H1 (cell line): ENCODE measurements at regions not wholly inside any gene's neighbourhood (a gene's known extent, or its start where the extent isn't known, plus 50 kb on each side); places are given as distances from the start of the nearest gene placed in this dataset.

Source experiments
- CTCF ChIA-PET: fragments of 300-600 bp; sonication (Branson Sonifier 250); formaldehyde crosslinking; loops from one replicate; lab custom pipeline; 2021; ENCODE audit not compliant: partially characterized antibody; lab: Charles Lee
- POLR2A ChIA-PET: fragments of 300-600 bp; sonication (Branson Sonifier 250); formaldehyde crosslinking; loops from one replicate; lab custom pipeline; 2021; ENCODE audit warnings: inconsistent platforms; ENCODE audit not compliant: partially characterized antibody; lab: Charles Lee
- DNase-seq, 2 experiments: peaks; one replicate each; pipeline versions ENCODE4 v3.0.0 to v3.0.0-alpha.2; 2010 to 2022; ENCODE audit warnings: low spot score in 2 of 2, low read depth in 1 of 2, mixed read lengths in 1 of 2
- FAIRE-seq: peaks from 2 replicates; lab custom pipeline; 2011; peaks lifted over from hg19 to GRCh38; lab: Jason Lieb, UNC
- H2AFZ ChIP-seq: 2 replicates; pipeline ENCODE4 v1.8.1; 2012; ENCODE audit warnings: low read length, inconsistent platforms
- H2AK5ac ChIP-seq: 2 replicates; pipeline ENCODE4 v1.6.1; 2013; ENCODE audit warnings: low read depth, low read length
- H2BK120ac ChIP-seq: replicated peaks from 2 replicates; pipeline ENCODE3; 2013; ENCODE audit warnings: low read depth, low read length, inconsistent platforms
- H2BK12ac ChIP-seq: 2 replicates; pipeline ENCODE4 v1.6.1; 2013; ENCODE audit warnings: low read depth, low read length
- H2BK15ac ChIP-seq: 2 replicates; pipeline ENCODE4 v1.6.1; 2013; ENCODE audit warnings: low read length
- H2BK20ac ChIP-seq: 2 replicates; pipeline ENCODE4 v1.6.1; 2013; ENCODE audit warnings: low read length
- H2BK5ac ChIP-seq: 2 replicates; pipeline ENCODE4 v1.6.1; 2013; ENCODE audit warnings: low read depth, low read length
- H3K14ac ChIP-seq: 2 replicates; pipeline ENCODE4 v1.6.1; 2013; ENCODE audit warnings: inconsistent platforms; ENCODE audit not compliant: insufficient read length
- H3K18ac ChIP-seq: 2 replicates; pipeline ENCODE4 v1.6.1; 2013; ENCODE audit warnings: low read length; ENCODE audit errors: extremely low read depth
- H3K23ac ChIP-seq: 2 replicates; pipeline ENCODE4 v1.6.1; 2013; ENCODE audit warnings: inconsistent platforms; ENCODE audit not compliant: insufficient read length
- H3K23me2 ChIP-seq: 2 replicates; pipeline ENCODE4 v1.6.1; 2013; ENCODE audit warnings: low read depth, low read length
- H3K27ac ChIP-seq: 2 replicates; pipeline ENCODE4 v1.6.1; 2011; ENCODE audit warnings: low read depth, low read length, inconsistent platforms
- H3K27me3 ChIP-seq, 4 experiments: replicated peaks in 1 of 4; 1 replicate in 1 of 4; 2 replicates in 3 of 4; pipeline versions ENCODE4 v1.6.1 to v1.8.1; 2011 to 2013; ENCODE audit warnings: low read length in 3 of 4, mild to moderate bottlenecking in 3 of 4, inconsistent platforms in 2 of 4, mixed read lengths in 2 of 4, moderate library complexity in 1 of 4; ENCODE audit not compliant: control insufficient read depth in 3 of 4, insufficient read depth in 3 of 4; ENCODE audit errors: extremely low read depth in 1 of 4
- H3K36me3 ChIP-seq, 4 experiments: 2 replicates each; pipeline versions ENCODE4 v1.6.1 to v1.8.1; 2011 to 2013; ENCODE audit warnings: mild to moderate bottlenecking in 4 of 4, low read length in 3 of 4, moderate library complexity in 2 of 4, control low read depth in 1 of 4, inconsistent platforms in 1 of 4; ENCODE audit not compliant: insufficient read depth in 4 of 4, control insufficient read depth in 2 of 4
- H3K4ac ChIP-seq: replicated peaks from 2 replicates; pipeline ENCODE3; 2013; ENCODE audit warnings: low read length, low read depth, mixed read lengths, inconsistent platforms; ENCODE audit not compliant: insufficient read length
- H3K4me1 ChIP-seq, 4 experiments: replicated peaks in 1 of 4; 1 replicate in 1 of 4; 2 replicates in 3 of 4; pipeline versions ENCODE4 v1.6.1 to v1.8.1; 2011 to 2013; ENCODE audit warnings: low read length in 3 of 4, inconsistent platforms in 2 of 4, mixed read lengths in 1 of 4; ENCODE audit not compliant: insufficient read depth in 4 of 4, control insufficient read depth in 3 of 4
- H3K4me2 ChIP-seq, 2 experiments: 2 replicates each; pipeline versions ENCODE4 v1.6.1 to v1.8.1; 2011 to 2013; ENCODE audit warnings: low read depth in 2 of 2, low read length in 2 of 2, control low read depth in 1 of 2, inconsistent platforms in 1 of 2, mild to moderate bottlenecking in 1 of 2; ENCODE audit not compliant: insufficient read depth in 1 of 2
- H3K4me3 ChIP-seq, 4 experiments: fragments of 200-600, 300-600 bp in 1 of 4; sonication (generic), shearing (Covaris generic), sonication (Bioruptor Twin) in 1 of 4; 2 replicates each; pipeline versions ENCODE4 v1.5.1 to v1.8.1; 2011 to 2016; ENCODE audit warnings: low read length in 4 of 4, low read depth in 3 of 4, control low read depth in 2 of 4, inconsistent platforms in 2 of 4, mild to moderate bottlenecking in 2 of 4, mixed read lengths in 1 of 4, moderate library complexity in 1 of 4; ENCODE audit not compliant: insufficient read depth in 2 of 4; ENCODE audit errors: extremely low read depth in 1 of 4
- H3K56ac ChIP-seq: replicated peaks from 2 replicates; pipeline ENCODE3; 2013; ENCODE audit warnings: low read depth, mild to moderate bottlenecking, mixed read lengths, low read length, inconsistent platforms; ENCODE audit not compliant: insufficient read length
- H3K79me1 ChIP-seq: 2 replicates; pipeline ENCODE4 v1.6.1; 2013; ENCODE audit warnings: low read depth, low read length, control low read depth
- H3K79me2 ChIP-seq, 2 experiments: 2 replicates each; pipeline versions ENCODE4 v1.6.1 to v1.8.1; 2012 to 2013; ENCODE audit warnings: low read length in 2 of 2, mild to moderate bottlenecking in 2 of 2, inconsistent platforms in 1 of 2; ENCODE audit not compliant: insufficient read depth in 2 of 2, control insufficient read depth in 1 of 2
- H3K9ac ChIP-seq, 4 experiments: replicated peaks in 1 of 4; 1 replicate in 1 of 4; 2 replicates in 3 of 4; pipeline versions ENCODE4 v1.6.1 to v1.8.1; 2011 to 2013; ENCODE audit warnings: low read depth in 3 of 4, low read length in 3 of 4, control low read depth in 2 of 4, mild to moderate bottlenecking in 2 of 4, moderate library complexity in 2 of 4, inconsistent platforms in 1 of 4; ENCODE audit errors: extremely low read depth in 1 of 4
- H3K9me3 ChIP-seq, 2 experiments: 2 replicates each; pipeline versions ENCODE4 v1.6.1 to v1.8.1; 2012 to 2013; ENCODE audit warnings: mild to moderate bottlenecking in 2 of 2, moderate library complexity in 2 of 2, control low read depth in 1 of 2, inconsistent platforms in 1 of 2, low read depth in 1 of 2, low read length in 1 of 2, mixed read lengths in 1 of 2; ENCODE audit not compliant: insufficient read depth in 2 of 2
- H4K20me1 ChIP-seq, 2 experiments: replicated peaks in 1 of 2; 2 replicates each; pipeline versions ENCODE3 to v1.8.1; 2011 to 2013; ENCODE audit warnings: inconsistent platforms in 2 of 2, low read length in 2 of 2, mild to moderate bottlenecking in 1 of 2; ENCODE audit not compliant: insufficient read depth in 2 of 2, control insufficient read depth in 1 of 2
- H4K5ac ChIP-seq: 2 replicates; pipeline ENCODE4 v1.6.1; 2013; ENCODE audit warnings: low read length, low read depth, mixed read lengths, inconsistent platforms; ENCODE audit not compliant: insufficient read length
- H4K8ac ChIP-seq: 2 replicates; pipeline ENCODE4 v1.8.0; 2013; ENCODE audit warnings: mild to moderate bottlenecking, moderate library complexity, low read length, inconsistent platforms; ENCODE audit not compliant: insufficient read depth; ENCODE audit errors: extremely low read depth
- H4K91ac ChIP-seq: replicated peaks from 2 replicates; pipeline ENCODE3; 2013; ENCODE audit warnings: low read length, mixed read lengths, inconsistent platforms; ENCODE audit not compliant: insufficient read length
- BACH1 ChIP-seq: IDR thresholded peaks from 2 replicates; pipeline ENCODE4 v1.6.1; 2012; ENCODE audit warnings: low read length, improper control_type of control experiment
- BCL11A ChIP-seq, 2 experiments: IDR thresholded peaks; one replicate each; pipeline ENCODE4 v1.6.1; 2011; ENCODE audit warnings: low read depth in 2 of 2, low read length in 2 of 2, mild to moderate bottlenecking in 2 of 2
- BRCA1 ChIP-seq: IDR thresholded peaks from 2 replicates; pipeline ENCODE4 v1.6.1; 2012; ENCODE audit warnings: low read depth, low read length, improper control_type of control experiment
- CBX8 ChIP-seq: fragments of 300-800, 300-1000 bp; sonication (generic); IDR thresholded peaks from 2 replicates; pipeline ENCODE4 v1.7.1; 2016; ENCODE audit warnings: low read depth, low read length, borderline replicate concordance
- CTBP2 ChIP-seq: IDR thresholded peaks from 2 replicates; pipeline ENCODE4 v1.7.0; 2011; ENCODE audit warnings: borderline replicate concordance, mild to moderate bottlenecking, moderate library complexity, mixed read lengths, low read length; ENCODE audit not compliant: insufficient read depth, insufficient read length
- FOSL1 ChIP-seq: IDR thresholded peaks from 2 replicates; pipeline ENCODE4 v1.6.1; 2011; ENCODE audit warnings: mild to moderate bottlenecking, low read depth, low read length, moderate library complexity; ENCODE audit not compliant: insufficient read depth
- GTF2F1 ChIP-seq: IDR thresholded peaks from 2 replicates; pipeline ENCODE4 v1.6.1; 2012; ENCODE audit warnings: low read depth, low read length, improper control_type of control experiment, borderline replicate concordance
- JUN ChIP-seq: IDR thresholded peaks from 2 replicates; pipeline ENCODE4 v1.6.1; 2011; ENCODE audit warnings: low read depth, mild to moderate bottlenecking, improper control_type of control experiment, low read length
- KDM4A ChIP-seq: IDR thresholded peaks from one replicate; pipeline ENCODE4 v1.7.1; 2012; ENCODE audit warnings: low read depth, mild to moderate bottlenecking, moderate library complexity, low read length, inconsistent platforms; ENCODE audit not compliant: severe bottlenecking
- NANOG ChIP-seq: IDR thresholded peaks from 2 replicates; pipeline ENCODE4 v1.6.1; 2011; ENCODE audit warnings: low read length, low read depth, mild to moderate bottlenecking, inconsistent platforms; ENCODE audit not compliant: insufficient read depth, poor library complexity, severe bottlenecking
- PHF8 ChIP-seq: fragments of 200-600 bp; sonication (generic); conservative IDR thresholded peaks from 2 replicates; pipeline ENCODE4 v1.7.1; 2012; ENCODE audit warnings: low read depth, mild to moderate bottlenecking, inconsistent platforms, low read length, moderate library complexity
- POLR2A ChIP-seq, 2 experiments: IDR thresholded peaks; 1 replicate in 1 of 2; 2 replicates in 1 of 2; pipeline ENCODE4 v1.6.1; 2011; ENCODE audit warnings: low read depth in 2 of 2, low read length in 2 of 2, mild to moderate bottlenecking in 2 of 2; ENCODE audit errors: control extremely low read depth in 1 of 2
- POU5F1 ChIP-seq: IDR thresholded peaks from 2 replicates; pipeline ENCODE4 v1.6.1; 2011; ENCODE audit warnings: low read depth, mild to moderate bottlenecking, low read length, moderate library complexity
- SAP30 ChIP-seq: fragments of 300-600 bp; sonication (generic); IDR thresholded peaks from 2 replicates; pipeline ENCODE4 v1.7.1; 2012; ENCODE audit warnings: low read length, moderate library complexity, mild to moderate bottlenecking, inconsistent platforms; ENCODE audit not compliant: insufficient read depth, insufficient replicate concordance
- SUZ12 ChIP-seq: fragments of 200-600 bp; sonication (generic); IDR thresholded peaks from 2 replicates; pipeline ENCODE4 v1.6.1; 2012; ENCODE audit warnings: mild to moderate bottlenecking, inconsistent platforms, low read length, moderate library complexity, mixed read lengths
- WGBS, 2 experiments: shearing (Covaris generic) in 1 of 2; methylation state at CpG; one replicate each; pipeline versions ENCODE4 v1.1.6 to v1.1.7; 2013 to 2015; ENCODE audit warnings: low lambda C conversion rate in 2 of 2, mixed read lengths in 2 of 2, inconsistent platforms in 1 of 2, low coverage in 1 of 2, missing lambda C conversion rate in 1 of 2; ENCODE audit not compliant: insufficient replicate concordance in 2 of 2, insufficient coverage in 1 of 2, insufficient read length in 1 of 2; ENCODE audit errors: extremely low coverage in 1 of 2, missing lambda C conversion rate in 1 of 2; 5-methylcytosine and 5-hydroxymethylcytosine counted together

- H3K18ac ChIP-seq: no peak overlapping the region
- H3K27ac ChIP-seq: no peak overlapping the region
- POLR2A ChIA-PET: no interaction called here
- H3K27me3 ChIP-seq: no peaks in the 10 kb centered on the region
- H4K20me1 ChIP-seq: no peaks in the 10 kb centered on the region
- H2BK12ac ChIP-seq: no peak overlapping the region
- no peak overlapping the region for H3K14ac ChIP-seq
- no peak overlapping the region for H2AFZ ChIP-seq
- no peak overlapping the region for H2BK5ac ChIP-seq
- no peak overlapping the region for H3K23ac ChIP-seq
- no peaks in the 10 kb centered on the region for H3K36me3 ChIP-seq
- no peak overlapping the region for H4K5ac ChIP-seq
- H3K4me1 ChIP-seq: peaks cover 0 to 3% (median 1%) of the 10 kb centered on the region in 4 experiments; a peak in 3 of 7 replicates
- WGBS, 2 experiments: 86% methylated on average over 1 of the region's 1 CpG; no CpG with 5 or more reads in 1 of the 2 experiments
- H4K8ac ChIP-seq: no peak overlapping the region
- no peak overlapping the region for H3K9ac ChIP-seq
- no peaks in the 10 kb centered on the region for H3K79me1 ChIP-seq
- H2BK20ac ChIP-seq: no peak overlapping the region
- CTCF ChIA-PET: no interaction called here
- no peak for FAIRE-seq
- H2BK120ac ChIP-seq: no peak overlapping the region
- no peaks in the 10 kb centered on the region; the same call in 1 of the 2 replicates for H3K23me2 ChIP-seq
- H3K4me3 ChIP-seq: no peak overlapping the region
- no peak for DNase-seq
- H2BK15ac ChIP-seq: no peak overlapping the region
- no peak overlapping the region for H3K4ac ChIP-seq
- H3K4me2 ChIP-seq: no peak overlapping the region
- no peak overlapping the region for H2AK5ac ChIP-seq
- no peak overlapping the region for H3K56ac ChIP-seq
- no peak overlapping the region for H4K91ac ChIP-seq
- no peaks in the 10 kb centered on the region for H3K9me3 ChIP-seq
- no peaks in the 10 kb centered on the region for H3K79me2 ChIP-seq
- no peak for TF ChIP-seq KDM4A
- no peak for TF ChIP-seq FOSL1
- TF ChIP-seq SAP30: no peak
- no peak for TF ChIP-seq SUZ12
- no peak for TF ChIP-seq POLR2A (IDR thresholded peaks at IDR 0.05; ENCODE audit: control extremely low read depth in 1 of 2, low read depth in 2 of 2, low read length in 2 of 2)
- no peak for TF ChIP-seq NANOG
- no peak for TF ChIP-seq JUN
- no peak for TF ChIP-seq CBX8
- no peak for TF ChIP-seq CTBP2
- TF ChIP-seq POU5F1: no peak
- no peak for TF ChIP-seq BRCA1
- TF ChIP-seq PHF8: no peak
- no peak for TF ChIP-seq BCL11A (IDR thresholded peaks at IDR 0.05; ENCODE audit: low read depth in 2 of 2, low read length in 2 of 2)
- TF ChIP-seq BACH1: no peak
- no peak for TF ChIP-seq GTF2F1
Observed at GRCh38 chr6:140354296-140354695, 979.8 kb upstream of the CITED2 start.
